Right lobe of liver (tissue), 4 donors: ENCODE measurements at regions not wholly inside any gene's neighbourhood (a gene's known extent, or its start where the extent isn't known, plus 50 kb on each side); places are given as distances from the start of the nearest gene placed in this dataset.

Experiments used
- POLR2A ChIP-seq: fragments of 450-650 bp; IDR thresholded peaks from one replicate; pipeline ENCODE4 v1.6.1; 2017; ENCODE audit warnings: antibody characterized with exemption, mild to moderate bottlenecking
- TF ChIP-seq, protein P1 (sequence below), 4 donors: fragments of 200-600 bp in 3 of 4; fragments of 450-650 bp in 1 of 4; IDR thresholded peaks; one replicate each; pipeline versions ENCODE4 v1.5.1 to v1.8.0; 2016 to 2022; ENCODE audit warnings: antibody characterized with exemption in 4 of 4, mild to moderate bottlenecking in 2 of 4
- donor health status: DM: no; HTN: no; CAD: no.
- donor health status: DM: no; HTN: no; CAD: no.
- donor health status: DM: no; HTN: yes; CAD: no.

DNA sequence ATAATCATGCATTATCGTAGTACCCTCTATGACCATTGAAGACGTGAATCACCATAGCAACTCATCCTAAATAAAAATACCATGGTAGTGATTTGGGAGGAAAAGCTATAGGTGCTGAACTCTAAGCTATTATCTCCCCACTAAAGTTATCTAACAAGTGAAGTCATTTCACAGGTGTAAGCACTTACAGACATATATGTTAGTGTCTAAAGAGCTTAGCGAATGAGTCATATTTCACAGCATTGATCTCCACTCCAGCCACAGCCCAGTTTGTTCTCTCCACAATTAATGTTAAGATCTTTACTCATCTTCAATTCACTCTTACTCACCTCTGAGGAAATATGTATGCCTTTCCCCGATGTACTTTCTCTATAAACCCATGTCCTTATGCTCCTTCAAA is 57.0 kb downstream of the DCAF8L1 start:
- no peak for TF ChIP-seq POLR2A
- TF ChIP-seq, protein P1, sequence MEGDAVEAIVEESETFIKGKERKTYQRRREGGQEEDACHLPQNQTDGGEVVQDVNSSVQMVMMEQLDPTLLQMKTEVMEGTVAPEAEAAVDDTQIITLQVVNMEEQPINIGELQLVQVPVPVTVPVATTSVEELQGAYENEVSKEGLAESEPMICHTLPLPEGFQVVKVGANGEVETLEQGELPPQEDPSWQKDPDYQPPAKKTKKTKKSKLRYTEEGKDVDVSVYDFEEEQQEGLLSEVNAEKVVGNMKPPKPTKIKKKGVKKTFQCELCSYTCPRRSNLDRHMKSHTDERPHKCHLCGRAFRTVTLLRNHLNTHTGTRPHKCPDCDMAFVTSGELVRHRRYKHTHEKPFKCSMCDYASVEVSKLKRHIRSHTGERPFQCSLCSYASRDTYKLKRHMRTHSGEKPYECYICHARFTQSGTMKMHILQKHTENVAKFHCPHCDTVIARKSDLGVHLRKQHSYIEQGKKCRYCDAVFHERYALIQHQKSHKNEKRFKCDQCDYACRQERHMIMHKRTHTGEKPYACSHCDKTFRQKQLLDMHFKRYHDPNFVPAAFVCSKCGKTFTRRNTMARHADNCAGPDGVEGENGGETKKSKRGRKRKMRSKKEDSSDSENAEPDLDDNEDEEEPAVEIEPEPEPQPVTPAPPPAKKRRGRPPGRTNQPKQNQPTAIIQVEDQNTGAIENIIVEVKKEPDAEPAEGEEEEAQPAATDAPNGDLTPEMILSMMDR (IDR thresholded peaks at IDR 0.05) = no peak
